ENCODE measurements at regions not wholly inside any gene's neighbourhood (a gene's known extent, or its start where the extent isn't known, plus 50 kb on each side); places are given as distances from the start of the nearest gene placed in this dataset.

DNA sequence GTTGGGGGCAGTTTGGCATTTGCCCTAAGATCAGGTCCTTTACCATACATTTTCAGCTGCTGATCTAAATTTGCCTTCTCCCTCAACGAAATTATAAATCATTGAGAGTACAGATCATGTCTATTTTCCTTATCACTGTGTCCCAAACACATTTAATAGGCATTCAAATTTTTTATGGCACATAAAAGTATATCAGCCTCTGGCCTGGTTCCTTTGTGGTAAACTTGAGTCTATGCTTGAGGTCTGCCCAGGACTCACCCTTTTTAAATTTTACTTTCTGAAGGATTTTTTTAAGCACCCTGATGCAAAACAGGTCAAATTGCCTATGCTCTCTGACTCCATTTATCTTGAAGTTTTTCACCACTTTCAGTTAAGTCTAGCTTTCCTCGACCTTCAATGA is 163.6 kb upstream of the GRIN3A start:
- TF ChIP-seq, protein P1, sequence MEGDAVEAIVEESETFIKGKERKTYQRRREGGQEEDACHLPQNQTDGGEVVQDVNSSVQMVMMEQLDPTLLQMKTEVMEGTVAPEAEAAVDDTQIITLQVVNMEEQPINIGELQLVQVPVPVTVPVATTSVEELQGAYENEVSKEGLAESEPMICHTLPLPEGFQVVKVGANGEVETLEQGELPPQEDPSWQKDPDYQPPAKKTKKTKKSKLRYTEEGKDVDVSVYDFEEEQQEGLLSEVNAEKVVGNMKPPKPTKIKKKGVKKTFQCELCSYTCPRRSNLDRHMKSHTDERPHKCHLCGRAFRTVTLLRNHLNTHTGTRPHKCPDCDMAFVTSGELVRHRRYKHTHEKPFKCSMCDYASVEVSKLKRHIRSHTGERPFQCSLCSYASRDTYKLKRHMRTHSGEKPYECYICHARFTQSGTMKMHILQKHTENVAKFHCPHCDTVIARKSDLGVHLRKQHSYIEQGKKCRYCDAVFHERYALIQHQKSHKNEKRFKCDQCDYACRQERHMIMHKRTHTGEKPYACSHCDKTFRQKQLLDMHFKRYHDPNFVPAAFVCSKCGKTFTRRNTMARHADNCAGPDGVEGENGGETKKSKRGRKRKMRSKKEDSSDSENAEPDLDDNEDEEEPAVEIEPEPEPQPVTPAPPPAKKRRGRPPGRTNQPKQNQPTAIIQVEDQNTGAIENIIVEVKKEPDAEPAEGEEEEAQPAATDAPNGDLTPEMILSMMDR (IDR thresholded peaks at IDR 0.05) = no peak
- no peak for TF ChIP-seq POLR2A (IDR thresholded peaks at IDR 0.05)

Data from thyroid gland (tissue), 4 donors.